GM12878 (cell line): ENCODE measurements at regions not wholly inside any gene's neighbourhood (a gene's known extent, or its start where the extent isn't known, plus 50 kb on each side); places are given as distances from the start of the nearest gene placed in this dataset.
"Not testable (repeated sequence)": the region's sequence is repeated elsewhere in the genome, so short reads cannot be mapped to it uniquely, and the experiment has no call there.

Experiments
- BACH1 ChIP-seq: fragments of 450-650 bp; IDR thresholded peaks from 2 replicates; pipeline ENCODE4 v1.6.1; 2017; ENCODE audit warnings: mild to moderate bottlenecking, borderline replicate concordance
- POLR2AphosphoS5 ChIP-seq: IDR thresholded peaks from 2 replicates; pipeline ENCODE4 v1.6.1; 2011; ENCODE audit warnings: mild to moderate bottlenecking, low read length, inconsistent platforms
- SUZ12 ChIP-seq: fragments of 200-600 bp; sonication (generic); IDR thresholded peaks from one replicate; pipeline ENCODE4 v1.6.1; 2018; ENCODE audit warnings: antibody characterized with exemption, mild to moderate bottlenecking; ENCODE audit not compliant: unreplicated experiment
- TF ChIP-seq, protein P1 (sequence below): fragments of 450-650 bp; IDR thresholded peaks from 2 replicates; pipeline ENCODE4 v1.6.1; 2016; ENCODE audit warnings: mild to moderate bottlenecking, moderate library complexity, borderline replicate concordance
- TF ChIP-seq, protein P2 (sequence below): IDR thresholded peaks from 2 replicates; pipeline ENCODE4 v1.6.1; 2012; ENCODE audit warnings: low read depth, low read length, improper control_type of control experiment
- TF ChIP-seq, protein P3 (sequence below): IDR thresholded peaks from 2 replicates; pipeline ENCODE4 v1.6.1; 2011; ENCODE audit warnings: borderline replicate concordance, low read depth, mild to moderate bottlenecking, moderate library complexity, low read length; ENCODE audit not compliant: insufficient read depth, poor library complexity, severe bottlenecking

GRCh38 chr5:66293851-66294250 lies 149.8 kb downstream of the SREK1 start:
- not testable (repeated sequence) for TF ChIP-seq POLR2AphosphoS5, BACH1, SUZ12
- TF ChIP-seq, protein P1, sequence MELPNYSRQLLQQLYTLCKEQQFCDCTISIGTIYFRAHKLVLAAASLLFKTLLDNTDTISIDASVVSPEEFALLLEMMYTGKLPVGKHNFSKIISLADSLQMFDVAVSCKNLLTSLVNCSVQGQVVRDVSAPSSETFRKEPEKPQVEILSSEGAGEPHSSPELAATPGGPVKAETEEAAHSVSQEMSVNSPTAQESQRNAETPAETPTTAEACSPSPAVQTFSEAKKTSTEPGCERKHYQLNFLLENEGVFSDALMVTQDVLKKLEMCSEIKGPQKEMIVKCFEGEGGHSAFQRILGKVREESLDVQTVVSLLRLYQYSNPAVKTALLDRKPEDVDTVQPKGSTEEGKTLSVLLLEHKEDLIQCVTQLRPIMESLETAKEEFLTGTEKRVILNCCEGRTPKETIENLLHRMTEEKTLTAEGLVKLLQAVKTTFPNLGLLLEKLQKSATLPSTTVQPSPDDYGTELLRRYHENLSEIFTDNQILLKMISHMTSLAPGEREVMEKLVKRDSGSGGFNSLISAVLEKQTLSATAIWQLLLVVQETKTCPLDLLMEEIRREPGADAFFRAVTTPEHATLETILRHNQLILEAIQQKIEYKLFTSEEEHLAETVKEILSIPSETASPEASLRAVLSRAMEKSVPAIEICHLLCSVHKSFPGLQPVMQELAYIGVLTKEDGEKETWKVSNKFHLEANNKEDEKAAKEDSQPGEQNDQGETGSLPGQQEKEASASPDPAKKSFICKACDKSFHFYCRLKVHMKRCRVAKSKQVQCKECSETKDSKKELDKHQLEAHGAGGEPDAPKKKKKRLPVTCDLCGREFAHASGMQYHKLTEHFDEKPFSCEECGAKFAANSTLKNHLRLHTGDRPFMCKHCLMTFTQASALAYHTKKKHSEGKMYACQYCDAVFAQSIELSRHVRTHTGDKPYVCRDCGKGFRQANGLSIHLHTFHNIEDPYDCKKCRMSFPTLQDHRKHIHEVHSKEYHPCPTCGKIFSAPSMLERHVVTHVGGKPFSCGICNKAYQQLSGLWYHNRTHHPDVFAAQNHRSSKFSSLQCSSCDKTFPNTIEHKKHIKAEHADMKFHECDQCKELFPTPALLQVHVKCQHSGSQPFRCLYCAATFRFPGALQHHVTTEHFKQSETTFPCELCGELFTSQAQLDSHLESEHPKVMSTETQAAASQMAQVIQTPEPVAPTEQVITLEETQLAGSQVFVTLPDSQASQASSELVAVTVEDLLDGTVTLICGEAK = not testable (repeated sequence)
- TF ChIP-seq, protein P2, sequence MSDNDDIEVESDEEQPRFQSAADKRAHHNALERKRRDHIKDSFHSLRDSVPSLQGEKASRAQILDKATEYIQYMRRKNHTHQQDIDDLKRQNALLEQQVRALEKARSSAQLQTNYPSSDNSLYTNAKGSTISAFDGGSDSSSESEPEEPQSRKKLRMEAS = not testable (repeated sequence)
- TF ChIP-seq, protein P3, sequence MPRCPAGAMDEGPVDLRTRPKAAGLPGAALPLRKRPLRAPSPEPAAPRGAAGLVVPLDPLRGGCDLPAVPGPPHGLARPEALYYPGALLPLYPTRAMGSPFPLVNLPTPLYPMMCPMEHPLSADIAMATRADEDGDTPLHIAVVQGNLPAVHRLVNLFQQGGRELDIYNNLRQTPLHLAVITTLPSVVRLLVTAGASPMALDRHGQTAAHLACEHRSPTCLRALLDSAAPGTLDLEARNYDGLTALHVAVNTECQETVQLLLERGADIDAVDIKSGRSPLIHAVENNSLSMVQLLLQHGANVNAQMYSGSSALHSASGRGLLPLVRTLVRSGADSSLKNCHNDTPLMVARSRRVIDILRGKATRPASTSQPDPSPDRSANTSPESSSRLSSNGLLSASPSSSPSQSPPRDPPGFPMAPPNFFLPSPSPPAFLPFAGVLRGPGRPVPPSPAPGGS = not testable (repeated sequence)
